ENCODE measurements at regions not wholly inside any gene's neighbourhood (a gene's known extent, or its start where the extent isn't known, plus 50 kb on each side); places are given as distances from the start of the nearest gene placed in this dataset.

DNA sequence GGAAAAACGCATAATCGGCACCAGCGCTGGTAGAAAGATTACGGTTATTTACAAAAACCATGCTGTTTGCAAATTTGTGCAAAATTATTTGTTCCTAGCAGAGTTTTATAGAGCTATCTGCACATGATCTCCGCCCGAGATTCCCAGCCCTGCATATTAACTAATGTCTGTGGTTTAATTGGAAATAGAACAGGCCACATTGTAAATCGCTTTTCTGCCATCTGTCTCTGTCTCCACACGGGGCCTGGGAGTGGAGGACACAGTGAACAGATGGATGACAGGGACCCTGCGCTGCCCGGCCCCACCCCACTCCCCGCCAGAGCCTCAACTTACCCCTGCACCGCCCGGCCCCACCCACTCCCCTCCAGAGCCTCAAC, 126.9 kb downstream of the FAM53A start:
- TF ChIP-seq, protein P1, sequence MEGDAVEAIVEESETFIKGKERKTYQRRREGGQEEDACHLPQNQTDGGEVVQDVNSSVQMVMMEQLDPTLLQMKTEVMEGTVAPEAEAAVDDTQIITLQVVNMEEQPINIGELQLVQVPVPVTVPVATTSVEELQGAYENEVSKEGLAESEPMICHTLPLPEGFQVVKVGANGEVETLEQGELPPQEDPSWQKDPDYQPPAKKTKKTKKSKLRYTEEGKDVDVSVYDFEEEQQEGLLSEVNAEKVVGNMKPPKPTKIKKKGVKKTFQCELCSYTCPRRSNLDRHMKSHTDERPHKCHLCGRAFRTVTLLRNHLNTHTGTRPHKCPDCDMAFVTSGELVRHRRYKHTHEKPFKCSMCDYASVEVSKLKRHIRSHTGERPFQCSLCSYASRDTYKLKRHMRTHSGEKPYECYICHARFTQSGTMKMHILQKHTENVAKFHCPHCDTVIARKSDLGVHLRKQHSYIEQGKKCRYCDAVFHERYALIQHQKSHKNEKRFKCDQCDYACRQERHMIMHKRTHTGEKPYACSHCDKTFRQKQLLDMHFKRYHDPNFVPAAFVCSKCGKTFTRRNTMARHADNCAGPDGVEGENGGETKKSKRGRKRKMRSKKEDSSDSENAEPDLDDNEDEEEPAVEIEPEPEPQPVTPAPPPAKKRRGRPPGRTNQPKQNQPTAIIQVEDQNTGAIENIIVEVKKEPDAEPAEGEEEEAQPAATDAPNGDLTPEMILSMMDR (IDR thresholded peaks at IDR 0.05) = no peak
- TF ChIP-seq EZH2 (IDR thresholded peaks at IDR 0.05; ENCODE audit: borderline replicate concordance, insufficient read depth, low read depth, low read length, poor library complexity, severe bottlenecking) = no peak
